ENCODE measurements at regions not wholly inside any gene's neighbourhood (a gene's known extent, or its start where the extent isn't known, plus 50 kb on each side); places are given as distances from the start of the nearest gene placed in this dataset.

DNA sequence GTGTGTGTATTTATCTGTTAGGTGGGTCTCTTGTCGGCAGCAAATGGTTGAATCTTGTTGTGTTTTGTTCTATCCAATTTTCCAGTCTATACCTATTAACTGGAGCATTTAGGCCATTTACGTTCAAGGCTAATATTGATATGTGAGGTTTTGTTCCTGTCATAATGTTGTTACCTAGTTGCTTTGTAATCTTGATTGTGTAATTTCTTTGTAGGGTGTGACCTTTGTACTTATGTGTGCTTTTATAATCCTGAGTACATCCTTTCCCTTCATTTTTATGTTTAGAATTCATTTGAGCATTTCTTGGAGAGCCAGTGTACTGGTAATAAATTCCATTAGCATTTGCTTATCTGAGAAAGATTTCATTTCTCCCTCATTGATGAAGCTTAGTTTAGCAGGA lies 83.0 kb upstream of the MIR17HG start:
- intact Hi-C loops (cut with micrococcal nuclease): no loop called here
- no TSS peak for BruUV-seq (replicated peaks)
- TF ChIP-seq EZH2phosphoT487 (IDR thresholded peaks at IDR 0.05; ENCODE audit: borderline replicate concordance, low read length): no peak
- TF ChIP-seq, protein P1, sequence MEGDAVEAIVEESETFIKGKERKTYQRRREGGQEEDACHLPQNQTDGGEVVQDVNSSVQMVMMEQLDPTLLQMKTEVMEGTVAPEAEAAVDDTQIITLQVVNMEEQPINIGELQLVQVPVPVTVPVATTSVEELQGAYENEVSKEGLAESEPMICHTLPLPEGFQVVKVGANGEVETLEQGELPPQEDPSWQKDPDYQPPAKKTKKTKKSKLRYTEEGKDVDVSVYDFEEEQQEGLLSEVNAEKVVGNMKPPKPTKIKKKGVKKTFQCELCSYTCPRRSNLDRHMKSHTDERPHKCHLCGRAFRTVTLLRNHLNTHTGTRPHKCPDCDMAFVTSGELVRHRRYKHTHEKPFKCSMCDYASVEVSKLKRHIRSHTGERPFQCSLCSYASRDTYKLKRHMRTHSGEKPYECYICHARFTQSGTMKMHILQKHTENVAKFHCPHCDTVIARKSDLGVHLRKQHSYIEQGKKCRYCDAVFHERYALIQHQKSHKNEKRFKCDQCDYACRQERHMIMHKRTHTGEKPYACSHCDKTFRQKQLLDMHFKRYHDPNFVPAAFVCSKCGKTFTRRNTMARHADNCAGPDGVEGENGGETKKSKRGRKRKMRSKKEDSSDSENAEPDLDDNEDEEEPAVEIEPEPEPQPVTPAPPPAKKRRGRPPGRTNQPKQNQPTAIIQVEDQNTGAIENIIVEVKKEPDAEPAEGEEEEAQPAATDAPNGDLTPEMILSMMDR (conservative IDR thresholded peaks at IDR 0.05; ENCODE audit: low read depth, low read length): no peak
- TF ChIP-seq EZH2 (IDR thresholded peaks at IDR 0.05; ENCODE audit: low read length, unreplicated experiment): no peak

GRCh38 chr13:91269237-91269636 lies 78.2 kb upstream of the MIR17HG start:
- Histone ChIP-seq H3K4me2 (ENCODE audit: low read length) (no peak overlapping the region), H3K79me2 (ENCODE audit: low read length) (no peaks in the 10 kb centered on the region), H3F3A (ENCODE audit: low read length, unreplicated experiment) (no peaks in the 10 kb centered on the region), H4K20me1 (ENCODE audit: low read length) (no peaks in the 10 kb centered on the region), H3K36me3 (ENCODE audit: low read depth, low read length) (no peaks in the 10 kb centered on the region), H3K4me1 (ENCODE audit: insufficient read depth, low read length) (no peaks in the 10 kb centered on the region), H3K9ac (ENCODE audit: low read length) (no peak overlapping the region), H3K9me3 (ENCODE audit: low read length) (no peaks in the 10 kb centered on the region), H3K27me3 (ENCODE audit: low read length) (0 out of 2 replicates have a peak, but pooled peaks cover 4% of the 10 kb centered on the region), H3K9me2 (replicated peaks; ENCODE audit: low read length) (no peaks in the 10 kb centered on the region), H3K27ac (ENCODE audit: low read length) (no peak overlapping the region), H2AFZ (ENCODE audit: low read length) (no peak overlapping the region), H3K4me3 (ENCODE audit: low read length) (no peak overlapping the region)
- intact Hi-C loops (cut with micrococcal nuclease): no loop called here
- DNase-seq: no peak
- TF ChIP-seq, protein P1 (conservative IDR thresholded peaks at IDR 0.05; ENCODE audit: low read depth, low read length): no peak
- TF ChIP-seq EZH2 (IDR thresholded peaks at IDR 0.05; ENCODE audit: low read length, unreplicated experiment) (no peak), EZH2phosphoT487 (IDR thresholded peaks at IDR 0.05; ENCODE audit: borderline replicate concordance, low read length) (no peak)
- ATAC-seq: no peak
- ChIA-PET CTCF (no interaction called here), POLR2A (ENCODE audit: unreplicated experiment) (no interaction called here)
- BruUV-seq (replicated peaks): no TSS peak

More for the DNA sequence above, 83.0 kb upstream of the MIR17HG start:
- H3K36me3 ChIP-seq (ENCODE audit: low read depth, low read length): no peaks in the 10 kb centered on the region
- H3K9ac ChIP-seq (ENCODE audit: low read length): no peak overlapping the region
- no peaks in the 10 kb centered on the region for H4K20me1 ChIP-seq (ENCODE audit: low read length)
- H3K4me3 ChIP-seq (ENCODE audit: low read length): no peak overlapping the region
- no peak overlapping the region for H3K4me2 ChIP-seq (ENCODE audit: low read length)
- POLR2A ChIA-PET (ENCODE audit: unreplicated experiment): no interaction called here
- H3K27me3 ChIP-seq (ENCODE audit: low read length): 0 out of 2 replicates have a peak, but pooled peaks cover 4% of the 10 kb centered on the region
- H3K79me2 ChIP-seq (ENCODE audit: low read length): no peaks in the 10 kb centered on the region
- no peaks in the 10 kb centered on the region for H3F3A ChIP-seq (ENCODE audit: low read length, unreplicated experiment)
- H3K9me3 ChIP-seq (ENCODE audit: low read length): no peaks in the 10 kb centered on the region
- H2AFZ ChIP-seq (ENCODE audit: low read length): no peak overlapping the region
- CTCF ChIA-PET: no interaction called here
- DNase-seq (no peak), ATAC-seq (no peak)
- no peaks in the 10 kb centered on the region for H3K4me1 ChIP-seq (ENCODE audit: insufficient read depth, low read length)
- H3K27ac ChIP-seq (ENCODE audit: low read length): no peak overlapping the region
- no peaks in the 10 kb centered on the region for H3K9me2 ChIP-seq (replicated peaks; ENCODE audit: low read length)

GRCh38 chr13:91270031-91270430 lies 77.5 kb upstream of the MIR17HG start:
- no peaks in the 10 kb centered on the region for H4K20me1 ChIP-seq (ENCODE audit: low read length)
- H3K9me2 ChIP-seq (replicated peaks; ENCODE audit: low read length): no peaks in the 10 kb centered on the region
- H3K36me3 ChIP-seq (ENCODE audit: low read depth, low read length): no peaks in the 10 kb centered on the region
- CTCF ChIA-PET: no interaction called here
- H3K27me3 ChIP-seq (ENCODE audit: low read length): 0 out of 2 replicates have a peak, but pooled peaks cover 4% of the 10 kb centered on the region
- TF ChIP-seq, protein P1 (conservative IDR thresholded peaks at IDR 0.05; ENCODE audit: low read depth, low read length): no peak
- TF ChIP-seq EZH2phosphoT487 (IDR thresholded peaks at IDR 0.05; ENCODE audit: borderline replicate concordance, low read length): no peak
- TF ChIP-seq EZH2 (IDR thresholded peaks at IDR 0.05; ENCODE audit: low read length, unreplicated experiment): no peak
- H3K4me2 ChIP-seq (ENCODE audit: low read length): no peak overlapping the region
- no TSS peak for BruUV-seq (replicated peaks)
- POLR2A ChIA-PET (ENCODE audit: unreplicated experiment): no interaction called here
- no peaks in the 10 kb centered on the region for H3K4me1 ChIP-seq (ENCODE audit: insufficient read depth, low read length)
- no peak for DNase-seq
- H3F3A ChIP-seq (ENCODE audit: low read length, unreplicated experiment): no peaks in the 10 kb centered on the region
- ATAC-seq: no peak
- no peaks in the 10 kb centered on the region for H3K79me2 ChIP-seq (ENCODE audit: low read length)
- H2AFZ ChIP-seq (ENCODE audit: low read length): no peak overlapping the region
- intact Hi-C loops (cut with micrococcal nuclease): no loop called here
- no peak overlapping the region for H3K4me3 ChIP-seq (ENCODE audit: low read length)
- H3K27ac ChIP-seq (ENCODE audit: low read length): no peak overlapping the region
- H3K9me3 ChIP-seq (ENCODE audit: low read length): no peaks in the 10 kb centered on the region
- H3K9ac ChIP-seq (ENCODE audit: low read length): no peak overlapping the region
